ENCODE measurements at regions not wholly inside any gene's neighbourhood (a gene's known extent, or its start where the extent isn't known, plus 50 kb on each side); places are given as distances from the start of the nearest gene placed in this dataset.
"Not testable (repeated sequence)": the region's sequence is repeated elsewhere in the genome, so short reads cannot be mapped to it uniquely, and the experiment has no call there.

GRCh38 chr16:18190179-18190578 is 146.4 kb downstream of the NPIPA8 start:
- H3K27ac ChIP-seq; DNase-seq; H3K4me3 ChIP-seq; intact Hi-C loops (cut with DNase I); H3K4me1 ChIP-seq; H3K36me3 ChIP-seq; H3K27me3 ChIP-seq (ENCODE audit: low read depth); H3K9me3 ChIP-seq; ATAC-seq: not testable (repeated sequence)

GRCh38 chr16:18184755-18185154 is 151.8 kb downstream of the NPIPA8 start:
- H3K4me1 ChIP-seq; DNase-seq; H3K4me3 ChIP-seq; H3K36me3 ChIP-seq; H3K27me3 ChIP-seq (ENCODE audit: low read depth); H3K27ac ChIP-seq; intact Hi-C loops (cut with DNase I); H3K9me3 ChIP-seq; ATAC-seq: not testable (repeated sequence)

GRCh38 chr16:18181028-18181427 is 155.5 kb downstream of the NPIPA8 start:
- peak; percentile 44 to 59 for ATAC-seq
- H3K27me3 ChIP-seq (ENCODE audit: low read depth); H3K4me3 ChIP-seq; H3K27ac ChIP-seq; H3K9me3 ChIP-seq; H3K4me1 ChIP-seq; DNase-seq; H3K36me3 ChIP-seq; intact Hi-C loops (cut with DNase I): not testable (repeated sequence)

- DNase-seq; H3K27me3 ChIP-seq (ENCODE audit: low read depth); H3K9me3 ChIP-seq; H3K4me1 ChIP-seq; intact Hi-C loops (cut with DNase I); H3K4me3 ChIP-seq; H3K36me3 ChIP-seq; H3K27ac ChIP-seq: not testable (repeated sequence)
- peak; percentile 48 to 80 for ATAC-seq
These were observed 162.5 kb downstream of the NPIPA8 start for GRCh38 chr16:18173945-18174497.

- ATAC-seq; intact Hi-C loops (cut with DNase I); DNase-seq; H3K27ac ChIP-seq; H3K4me1 ChIP-seq; H3K4me3 ChIP-seq; H3K9me3 ChIP-seq; H3K27me3 ChIP-seq (ENCODE audit: low read depth); H3K36me3 ChIP-seq: not testable (repeated sequence)
These were observed 174.2 kb downstream of the NPIPA8 start for GRCh38 chr16:18162293-18162692.

- H3K4me3 ChIP-seq; H3K36me3 ChIP-seq; H3K27me3 ChIP-seq (ENCODE audit: low read depth); intact Hi-C loops (cut with DNase I); H3K27ac ChIP-seq; ATAC-seq; DNase-seq; H3K4me1 ChIP-seq; H3K9me3 ChIP-seq: not testable (repeated sequence)
These were observed 175.3 kb downstream of the NPIPA8 start for GRCh38 chr16:18161224-18161623.

GRCh38 chr16:18159185-18159584 is 177.4 kb downstream of the NPIPA8 start:
- H3K4me3 ChIP-seq; DNase-seq; H3K36me3 ChIP-seq; ATAC-seq; H3K4me1 ChIP-seq; intact Hi-C loops (cut with DNase I); H3K9me3 ChIP-seq; H3K27me3 ChIP-seq (ENCODE audit: low read depth); H3K27ac ChIP-seq: not testable (repeated sequence)

- H3K4me1 ChIP-seq; H3K27me3 ChIP-seq (ENCODE audit: low read depth); intact Hi-C loops (cut with DNase I); ATAC-seq; H3K4me3 ChIP-seq; DNase-seq; H3K36me3 ChIP-seq; H3K9me3 ChIP-seq; H3K27ac ChIP-seq: not testable (repeated sequence)
These were observed 178.7 kb downstream of the NPIPA8 start for GRCh38 chr16:18157854-18158253.

GRCh38 chr16:18152832-18153231 is 183.7 kb downstream of the NPIPA8 start:
- DNase-seq; H3K27me3 ChIP-seq (ENCODE audit: low read depth); H3K27ac ChIP-seq; H3K4me1 ChIP-seq; intact Hi-C loops (cut with DNase I); H3K9me3 ChIP-seq; H3K36me3 ChIP-seq; H3K4me3 ChIP-seq: not testable (repeated sequence)
- ATAC-seq: peak in 1 of 2 donors; percentile 45

- intact Hi-C loops (cut with DNase I); H3K4me1 ChIP-seq; H3K27ac ChIP-seq; H3K36me3 ChIP-seq; DNase-seq; H3K27me3 ChIP-seq (ENCODE audit: low read depth); ATAC-seq; H3K9me3 ChIP-seq; H3K4me3 ChIP-seq: not testable (repeated sequence)
These were observed 188.4 kb downstream of the NPIPA8 start for GRCh38 chr16:18148132-18148531.

- H3K4me1 ChIP-seq; intact Hi-C loops (cut with DNase I); H3K36me3 ChIP-seq; H3K27me3 ChIP-seq (ENCODE audit: low read depth); H3K4me3 ChIP-seq; H3K9me3 ChIP-seq; DNase-seq; ATAC-seq; H3K27ac ChIP-seq: not testable (repeated sequence)
These were observed 189.9 kb downstream of the NPIPA8 start for GRCh38 chr16:18146601-18147142.

- H3K9me3 ChIP-seq; H3K4me3 ChIP-seq; ATAC-seq; H3K27me3 ChIP-seq (ENCODE audit: low read depth); H3K27ac ChIP-seq; intact Hi-C loops (cut with DNase I); H3K4me1 ChIP-seq; DNase-seq; H3K36me3 ChIP-seq: not testable (repeated sequence)
These were observed 194.5 kb downstream of the NPIPA8 start for GRCh38 chr16:18142066-18142465.

GRCh38 chr16:18136288-18136687 is 200.2 kb downstream of the NPIPA8 start:
- H3K27ac ChIP-seq; H3K9me3 ChIP-seq; H3K36me3 ChIP-seq; H3K4me3 ChIP-seq; ATAC-seq; intact Hi-C loops (cut with DNase I); DNase-seq; H3K27me3 ChIP-seq (ENCODE audit: low read depth); H3K4me1 ChIP-seq: not testable (repeated sequence)

GRCh38 chr16:18135024-18135423 is 201.5 kb downstream of the NPIPA8 start:
- ATAC-seq; H3K27ac ChIP-seq; intact Hi-C loops (cut with DNase I); H3K36me3 ChIP-seq; H3K4me3 ChIP-seq; H3K27me3 ChIP-seq (ENCODE audit: low read depth); H3K9me3 ChIP-seq; H3K4me1 ChIP-seq; DNase-seq: not testable (repeated sequence)
